Peyer's patch (tissue), 4 donors: ENCODE measurements at regions not wholly inside any gene's neighbourhood (a gene's known extent, or its start where the extent isn't known, plus 50 kb on each side); places are given as distances from the start of the nearest gene placed in this dataset.

Experiments
- DNase-seq, 3 donors: peaks; one replicate each; pipeline ENCODE4 v3.0.0-alpha.2; 2017 to 2019
- H3K27ac ChIP-seq, 4 donors: fragments of 200-600 bp; sonication (generic); one replicate each; pipeline ENCODE4 v1.5.1; 2016 to 2019
- H3K27me3 ChIP-seq, 2 donors: fragments of 200-600 bp; sonication (generic); one replicate each; pipeline ENCODE4 v1.5.1; 2019
- H3K36me3 ChIP-seq, 3 donors: fragments of 200-600 bp; sonication (generic); one replicate each; pipeline ENCODE4 v1.5.1; 2016 to 2019
- H3K4me1 ChIP-seq, 4 donors: fragments of 200-600 bp; sonication (generic); one replicate each; pipeline ENCODE4 v1.5.1; 2016 to 2019
- H3K4me3 ChIP-seq, 4 donors: fragments of 200-600 bp; sonication (generic); 1 replicate in 3 of 4; 2 replicates in 1 of 4; pipeline ENCODE4 v1.5.1; 2016 to 2019; ENCODE audit warnings: mild to moderate bottlenecking in 1 of 4
- H3K9me3 ChIP-seq, 4 donors: fragments of 200-600 bp; sonication (generic); one replicate each; pipeline ENCODE4 v1.5.1; 2016 to 2019; ENCODE audit warnings: mild to moderate bottlenecking in 1 of 4
- POLR2A ChIP-seq, 2 donors: fragments of 450-650 bp; IDR thresholded peaks; one replicate each; pipeline ENCODE4 v1.5.1; 2017; ENCODE audit warnings: antibody characterized with exemption in 2 of 2, mild to moderate bottlenecking in 2 of 2, moderate library complexity in 2 of 2
- TF ChIP-seq, protein P1 (sequence below), 6 experiments: fragments of 450-650 bp in 4 of 6; fragments of 200-600 bp in 2 of 6; sonication (generic) in 1 of 6; IDR thresholded peaks; one replicate each; pipeline ENCODE4 v1.5.1; 2017 to 2019; ENCODE audit warnings: antibody characterized with exemption in 6 of 6, mild to moderate bottlenecking in 3 of 6, moderate library complexity in 1 of 6

DNA sequence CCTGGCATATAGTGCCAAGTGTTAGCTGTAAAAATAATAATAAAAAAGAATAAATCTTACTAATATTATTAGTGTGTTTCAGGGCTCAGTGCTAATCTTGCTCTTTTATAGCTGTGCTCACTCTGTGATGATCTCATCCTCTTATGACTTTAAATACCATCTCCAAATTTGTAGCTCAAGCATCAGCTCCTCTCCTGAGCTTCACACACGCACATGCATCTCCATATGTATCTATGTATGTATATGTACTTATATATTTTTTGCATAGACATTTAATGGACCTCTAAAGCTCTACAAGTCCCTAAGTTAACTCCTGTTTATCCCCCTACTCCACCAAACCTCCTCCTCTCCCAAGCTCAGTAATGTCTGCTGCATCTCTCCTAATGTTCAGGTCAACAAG, 170.8 kb upstream of the NR3C1 start:
- Histone ChIP-seq H3K9me3 (no peaks in the 10 kb centered on the region), H3K36me3 (no peaks in the 10 kb centered on the region), H3K27ac (no peak overlapping the region), H3K27me3 (no peaks in the 10 kb centered on the region), H3K4me1 (peaks cover 0 to 6% (median 0%) of the 10 kb centered on the region in 4 donors), H3K4me3 (no peak overlapping the region)
- DNase-seq = no peak
- TF ChIP-seq POLR2A (IDR thresholded peaks at IDR 0.05) = no peak
- TF ChIP-seq, protein P1, sequence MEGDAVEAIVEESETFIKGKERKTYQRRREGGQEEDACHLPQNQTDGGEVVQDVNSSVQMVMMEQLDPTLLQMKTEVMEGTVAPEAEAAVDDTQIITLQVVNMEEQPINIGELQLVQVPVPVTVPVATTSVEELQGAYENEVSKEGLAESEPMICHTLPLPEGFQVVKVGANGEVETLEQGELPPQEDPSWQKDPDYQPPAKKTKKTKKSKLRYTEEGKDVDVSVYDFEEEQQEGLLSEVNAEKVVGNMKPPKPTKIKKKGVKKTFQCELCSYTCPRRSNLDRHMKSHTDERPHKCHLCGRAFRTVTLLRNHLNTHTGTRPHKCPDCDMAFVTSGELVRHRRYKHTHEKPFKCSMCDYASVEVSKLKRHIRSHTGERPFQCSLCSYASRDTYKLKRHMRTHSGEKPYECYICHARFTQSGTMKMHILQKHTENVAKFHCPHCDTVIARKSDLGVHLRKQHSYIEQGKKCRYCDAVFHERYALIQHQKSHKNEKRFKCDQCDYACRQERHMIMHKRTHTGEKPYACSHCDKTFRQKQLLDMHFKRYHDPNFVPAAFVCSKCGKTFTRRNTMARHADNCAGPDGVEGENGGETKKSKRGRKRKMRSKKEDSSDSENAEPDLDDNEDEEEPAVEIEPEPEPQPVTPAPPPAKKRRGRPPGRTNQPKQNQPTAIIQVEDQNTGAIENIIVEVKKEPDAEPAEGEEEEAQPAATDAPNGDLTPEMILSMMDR (IDR thresholded peaks at IDR 0.05) = no peak

DNA sequence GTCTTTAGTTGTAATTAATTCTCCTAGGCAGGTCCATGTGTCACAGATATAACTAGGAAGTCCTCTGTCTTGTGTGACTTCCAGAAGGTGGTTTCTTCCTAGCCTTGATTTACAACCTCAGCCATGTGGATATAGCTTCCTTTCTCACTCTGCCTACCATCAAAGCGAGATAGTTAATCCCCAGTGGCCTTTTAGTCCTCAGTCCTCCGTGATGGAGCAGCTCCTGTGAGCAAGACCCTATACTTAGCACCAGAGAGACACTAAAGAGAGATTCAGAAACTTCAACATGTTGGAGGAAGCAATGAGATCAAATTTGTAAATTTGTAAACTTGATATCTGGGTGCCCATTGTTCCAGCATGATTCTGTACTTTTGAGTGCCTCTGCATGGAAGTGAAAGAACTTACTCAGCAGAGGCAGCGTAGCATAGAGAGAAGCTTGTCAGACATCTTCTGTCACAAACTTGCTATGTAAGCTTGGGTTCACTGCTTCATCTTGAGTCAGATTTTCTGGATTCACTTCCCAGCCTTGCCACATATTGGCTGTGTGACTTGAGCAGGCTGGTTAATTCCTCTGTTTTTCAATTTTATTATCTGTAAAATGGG, 170.2 kb upstream of the NR3C1 start:
- Histone ChIP-seq H3K4me1 (peaks cover 0 to 10% (median 0%) of the 10 kb centered on the region in 4 donors), H3K27me3 (no peaks in the 10 kb centered on the region), H3K4me3 (no peak overlapping the region), H3K36me3 (no peaks in the 10 kb centered on the region), H3K9me3 (no peaks in the 10 kb centered on the region), H3K27ac (no peak overlapping the region)
- TF ChIP-seq, protein P1 (IDR thresholded peaks at IDR 0.05) = no peak
- TF ChIP-seq POLR2A (IDR thresholded peaks at IDR 0.05) = no peak
- DNase-seq = no peak

DNA sequence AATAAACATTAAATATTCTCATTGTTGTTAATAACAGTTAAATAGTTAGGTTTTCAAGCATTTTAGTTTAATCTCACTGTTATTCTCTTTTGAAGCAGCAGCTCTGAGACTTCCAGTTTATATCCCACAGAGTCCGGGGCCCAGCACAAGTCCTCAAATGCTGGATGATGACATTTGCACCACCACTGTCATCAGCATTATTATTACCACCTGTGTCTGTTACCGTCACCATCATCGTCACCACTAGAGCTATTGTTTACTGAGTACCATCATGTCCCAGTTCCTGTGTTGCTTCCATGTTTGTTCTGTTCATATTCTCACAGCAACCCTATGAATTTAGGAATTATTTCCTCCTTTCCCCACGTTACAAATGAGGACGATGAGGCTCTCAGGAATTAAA, 169.2 kb upstream of the NR3C1 start:
- TF ChIP-seq POLR2A (IDR thresholded peaks at IDR 0.05) = no peak
- TF ChIP-seq, protein P1 (IDR thresholded peaks at IDR 0.05) = no peak
- no peak for DNase-seq
- no peaks in the 10 kb centered on the region for H3K27me3 ChIP-seq
- no peaks in the 10 kb centered on the region for H3K36me3 ChIP-seq
- H3K4me1 ChIP-seq = peaks cover 0 to 10% (median 0%) of the 10 kb centered on the region in 4 donors
- no peaks in the 10 kb centered on the region for H3K9me3 ChIP-seq
- H3K4me3 ChIP-seq = no peak overlapping the region
- H3K27ac ChIP-seq = no peak overlapping the region

DNA sequence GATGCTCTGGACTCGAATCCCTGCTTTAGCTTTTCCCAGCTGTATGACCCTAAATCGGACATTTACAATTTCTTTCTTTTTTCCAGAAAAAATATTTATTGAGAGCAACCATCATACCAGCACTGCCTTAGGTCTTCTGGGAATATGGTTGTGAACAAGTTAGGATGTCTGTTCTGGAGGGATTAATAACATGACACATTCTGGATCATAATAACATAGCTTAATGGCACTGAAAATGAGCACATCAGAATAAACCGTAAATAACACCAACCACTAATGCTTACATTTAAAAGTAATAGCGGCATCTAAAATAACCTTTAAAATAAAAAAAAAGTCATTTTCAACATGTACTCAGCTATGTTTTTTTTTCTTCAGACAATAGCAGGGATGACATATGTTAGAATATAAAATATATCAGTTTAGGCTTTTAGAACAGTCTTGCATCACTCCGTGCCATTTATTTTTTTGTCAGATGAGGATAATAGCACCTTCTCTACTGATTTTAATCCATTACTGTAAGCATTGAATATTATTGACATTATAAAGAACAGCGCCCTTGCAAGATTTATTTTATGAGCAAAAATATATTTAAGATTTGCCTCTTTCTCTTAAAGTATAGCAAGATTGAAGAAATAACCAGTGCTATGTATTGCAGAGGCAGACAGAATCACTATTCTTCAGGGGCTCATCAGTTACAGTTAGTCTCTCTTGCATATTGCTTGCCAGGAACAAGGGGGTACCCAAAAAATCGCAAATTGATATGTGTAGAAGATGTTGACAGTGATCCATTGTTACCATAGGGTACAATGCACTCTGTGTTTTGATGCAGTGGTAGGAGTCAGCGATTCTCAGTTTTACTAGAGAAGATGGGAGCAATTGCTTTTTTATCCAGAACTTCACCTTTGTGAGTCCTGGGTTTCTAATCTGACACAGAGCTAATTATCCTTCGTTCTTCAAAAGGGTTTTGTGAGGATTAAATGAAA, 168.4 kb upstream of the NR3C1 start:
- DNase-seq = no peak
- H3K27me3 ChIP-seq = no peaks in the 10 kb centered on the region
- H3K4me1 ChIP-seq = peaks cover 0 to 10% (median 0%) of the 10 kb centered on the region in 4 donors
- no peaks in the 10 kb centered on the region for H3K9me3 ChIP-seq
- H3K36me3 ChIP-seq = no peaks in the 10 kb centered on the region
- TF ChIP-seq POLR2A (IDR thresholded peaks at IDR 0.05) = no peak
- TF ChIP-seq, protein P1 (IDR thresholded peaks at IDR 0.05) = no peak
- no peak overlapping the region for H3K27ac ChIP-seq
- no peak overlapping the region for H3K4me3 ChIP-seq

DNA sequence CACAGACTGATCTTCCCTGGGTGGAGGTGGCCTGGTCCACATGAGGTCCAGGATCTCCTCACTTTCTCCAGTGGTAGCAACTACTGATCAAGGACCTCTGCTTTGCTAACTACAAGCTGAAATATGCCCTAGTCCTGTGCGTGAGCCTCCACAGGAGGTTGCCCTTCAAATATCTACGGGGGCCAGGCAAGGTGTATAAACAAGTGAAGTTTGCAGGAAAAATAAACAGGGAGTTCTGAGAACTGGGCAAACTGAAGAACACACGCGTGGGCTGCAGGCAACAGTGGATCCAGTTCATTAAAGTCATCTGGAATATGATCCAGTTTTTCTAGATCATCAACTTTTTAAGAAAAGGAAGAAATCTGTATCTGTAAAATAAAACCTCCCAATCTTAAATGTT, 167.5 kb upstream of the NR3C1 start:
- H3K4me1 ChIP-seq = peaks cover 0 to 10% (median 0%) of the 10 kb centered on the region in 4 donors
- no peaks in the 10 kb centered on the region for H3K9me3 ChIP-seq
- no peaks in the 10 kb centered on the region for H3K27me3 ChIP-seq
- no peak overlapping the region for H3K27ac ChIP-seq
- no peak overlapping the region for H3K4me3 ChIP-seq
- TF ChIP-seq POLR2A (IDR thresholded peaks at IDR 0.05) = no peak
- TF ChIP-seq, protein P1 (IDR thresholded peaks at IDR 0.05) = no peak
- DNase-seq = no peak
- no peaks in the 10 kb centered on the region for H3K36me3 ChIP-seq
